Heart right ventricle (tissue), 16 donors: ENCODE measurements at regions not wholly inside any gene's neighbourhood (a gene's known extent, or its start where the extent isn't known, plus 50 kb on each side); places are given as distances from the start of the nearest gene placed in this dataset.

ENCODE experiments used
- ATAC-seq, 8 donors: fragments of 200-7000 bp; cut with Tn5 transposase; one replicate each; pipeline ENCODE4 v1.9.1; 2020; ENCODE audit warnings: mild to moderate bottlenecking in 8 of 8, moderate library complexity in 8 of 8, moderate number of reproducible peaks in 1 of 8
- DNase-seq, 2 donors: peaks; one replicate each; pipeline ENCODE4 v3.0.0-alpha.2; 2020
- H3K27ac ChIP-seq, 10 donors: fragments of 200-600 bp; sonication (generic) in 2 of 10; one replicate each; pipeline versions ENCODE4 v1.5.0 to v1.8.0; 2020 to 2022; ENCODE audit warnings: mild to moderate bottlenecking in 3 of 10
- H3K27me3 ChIP-seq, 7 donors: fragments of 200-600 bp; one replicate each; pipeline ENCODE4 v1.8.0; 2021 to 2022; ENCODE audit warnings: mild to moderate bottlenecking in 2 of 7
- H3K36me3 ChIP-seq, 9 donors: fragments of 200-600 bp; sonication (generic) in 1 of 9; one replicate each; pipeline versions ENCODE4 v1.5.0 to v1.8.0; 2020 to 2022; ENCODE audit warnings: mild to moderate bottlenecking in 2 of 9
- H3K4me1 ChIP-seq, 9 donors: fragments of 200-600 bp; sonication (generic) in 1 of 9; one replicate each; pipeline versions ENCODE4 v1.5.0 to v1.8.0; 2020 to 2022; ENCODE audit warnings: mild to moderate bottlenecking in 4 of 9
- H3K4me3 ChIP-seq, 10 donors: fragments of 200-600 bp; sonication (generic) in 2 of 10; one replicate each; pipeline versions ENCODE4 v1.5.0 to v1.8.0; 2020 to 2022; ENCODE audit warnings: mild to moderate bottlenecking in 7 of 10, moderate library complexity in 2 of 10
- H3K9me3 ChIP-seq, 11 donors: fragments of 200-600 bp in 10 of 11; sonication (generic) in 2 of 11; one replicate each; pipeline versions ENCODE4 v1.5.0 to v1.8.0; 2013 to 2022; ENCODE audit warnings: mild to moderate bottlenecking in 2 of 11, control low read depth in 1 of 11, moderate library complexity in 1 of 11
- CTCF ChIP-seq, 9 donors: fragments of 200-600 bp; sonication (generic) in 2 of 9; IDR thresholded peaks; one replicate each; pipeline versions ENCODE4 v1.5.0 to v1.8.0; 2021 to 2022; ENCODE audit warnings: antibody characterized with exemption in 9 of 9, mild to moderate bottlenecking in 5 of 9, moderate library complexity in 1 of 9
- WGBS, 2 donors: extraction: QIAGEN DNeasy Blood & Tissue Kit; methylation state at CpG; one replicate each; pipeline ENCODE4 v1.1.7; 2013; ENCODE audit warnings: inconsistent platforms in 1 of 2; 5-methylcytosine and 5-hydroxymethylcytosine counted together
- intact Hi-C, 10 donors: fragments of 100-400 bp; cut with DNase I; formaldehyde crosslinking; loops; one replicate each; pipeline versions ENCODE4 v1.11.1 to v1.14.2; 2022
- donor health status: Arrhythmogenic right ventricular cardiomyopathy.
- donor health status: ischemic (EF 13 %, LVEDD 7.1; RV severe dilation, severe dysfunction).
- donor health status: healthy with polysubstance abuse.
- donor health status: DM: no; HTN: yes; CAD: no.
- donor health status: DM: no; HTN: no; CAD: no.
- donor health status: ischemic (EF 25% LVEDD 6.9; RV normal size, moderate dysfunction).
- donor health status: ischemic (EF 25% LVEDD 5.7; RV mildly dilated, moderate dysfunction).
- donor health status: healthy.
- donor health status: DM: yes; HTN: yes; CAD: no.
- donor health status: Ischemic cardiomyopathy.
- donor health status: ischemic (EF 35%, LVEDD 5.7; RV mildly dilated, moderate dysfunction).
- donor health status: nonischemic (EF 11% LVEDD 7.7; RV severe dilation, severe dysfunction).
- donor health status: DM: yes; HTN: yes; CAD: no.
- donor health status: PGD.
- donor health status: ischemic (EF 29% LVEDD 5.4; RV normal size, mild dysfunction).
- donor health status: nonischemic (EF 23%, LVEDD 6.1; RV moderate dilation, normal function).

- intact Hi-C loops = loop anchor here in 9 of 10 donors (5.0 to 10.0 kb wide), 8 partner anchors 208 to 1588 kb away; partner anchors contain the start of gene HS3ST3B1 (in 5 of the 9)
- Histone ChIP-seq H3K27me3 (peaks cover 0 to 28% (median 0%) of the 10 kb centered on the region in 7 donors), H3K9me3 (peaks cover 0 to 3% (median 0%) of the 10 kb centered on the region in 11 donors), H3K36me3 (no peaks in the 10 kb centered on the region), H3K27ac (no peak overlapping the region), H3K4me3 (no peak overlapping the region), H3K4me1 (peaks cover 0 to 6% (median 0%) of the 10 kb centered on the region in 9 donors)
- WGBS, 2 donors = 46 to 57% methylated on average over 5 of the region's 5 CpGs
- DNase-seq (no peak), ATAC-seq (no peak)
- no peak for TF ChIP-seq CTCF (IDR thresholded peaks at IDR 0.05)
These were observed 264.6 kb downstream of the HS3ST3A1 start for GRCh38 chr17:13337151-13337550.

- intact Hi-C loops = loop anchor here in 5 of 10 donors (10.0 kb wide), 5 partner anchors 210 to 1590 kb away; partner anchors contain the start of gene HS3ST3B1 (in 2 of the 5)
- Histone ChIP-seq H3K9me3 (peaks cover 0 to 4% (median 0%) of the 10 kb centered on the region in 11 donors), H3K4me3 (no peak overlapping the region), H3K4me1 (peaks cover 0 to 6% (median 0%) of the 10 kb centered on the region in 9 donors), H3K27ac (no peak overlapping the region), H3K36me3 (no peaks in the 10 kb centered on the region), H3K27me3 (peaks cover 0 to 25% (median 0%) of the 10 kb centered on the region in 7 donors)
- no peak for TF ChIP-seq CTCF (IDR thresholded peaks at IDR 0.05)
- WGBS, 2 donors = 80 to 83% methylated on average over 1 of the region's 1 CpG
- DNase-seq (no peak), ATAC-seq (no peak)
These were observed 267.4 kb downstream of the HS3ST3A1 start for GRCh38 chr17:13334374-13334773.

GRCh38 chr17:13333661-13334060 is 268.1 kb downstream of the HS3ST3A1 start:
- no peak for ATAC-seq
- Histone ChIP-seq H3K9me3 (peaks cover 0 to 4% (median 0%) of the 10 kb centered on the region in 11 donors), H3K36me3 (no peaks in the 10 kb centered on the region), H3K27ac (no peak overlapping the region), H3K4me3 (no peak overlapping the region), H3K27me3 (peaks cover 0 to 18% (median 0%) of the 10 kb centered on the region in 7 donors), H3K4me1 (peaks cover 0 to 6% (median 0%) of the 10 kb centered on the region in 9 donors)
- DNase-seq = no peak
- no peak for TF ChIP-seq CTCF (IDR thresholded peaks at IDR 0.05)
- 89 to 92% methylated on average over 2 of the region's 2 CpGs for WGBS, 2 donors
- intact Hi-C loops = loop anchor here in 5 of 10 donors (10.0 kb wide), 5 partner anchors 211 to 1591 kb away; partner anchors contain the start of gene HS3ST3B1 (in 2 of the 5)

GRCh38 chr17:13332207-13332606 is 269.5 kb downstream of the HS3ST3A1 start:
- H3K27me3 ChIP-seq = peaks cover 0 to 10% (median 0%) of the 10 kb centered on the region in 7 donors
- H3K4me3 ChIP-seq = no peak overlapping the region
- no peak for ATAC-seq
- H3K9me3 ChIP-seq = peaks cover 0 to 4% (median 0%) of the 10 kb centered on the region in 11 donors
- DNase-seq = no peak
- H3K36me3 ChIP-seq = no peaks in the 10 kb centered on the region
- WGBS, 2 donors = 94 to 97% methylated on average over 2 of the region's 2 CpGs
- no peaks in the 10 kb centered on the region for H3K4me1 ChIP-seq
- no peak overlapping the region for H3K27ac ChIP-seq
- no peak for TF ChIP-seq CTCF (IDR thresholded peaks at IDR 0.05)
- intact Hi-C loops = loop anchor here in 5 of 10 donors (10.0 kb wide), 5 partner anchors 213 to 1593 kb away; partner anchors contain the start of gene HS3ST3B1 (in 2 of the 5)
